ENCODE measurements at regions not wholly inside any gene's neighbourhood (a gene's known extent, or its start where the extent isn't known, plus 50 kb on each side); places are given as distances from the start of the nearest gene placed in this dataset.

DNA sequence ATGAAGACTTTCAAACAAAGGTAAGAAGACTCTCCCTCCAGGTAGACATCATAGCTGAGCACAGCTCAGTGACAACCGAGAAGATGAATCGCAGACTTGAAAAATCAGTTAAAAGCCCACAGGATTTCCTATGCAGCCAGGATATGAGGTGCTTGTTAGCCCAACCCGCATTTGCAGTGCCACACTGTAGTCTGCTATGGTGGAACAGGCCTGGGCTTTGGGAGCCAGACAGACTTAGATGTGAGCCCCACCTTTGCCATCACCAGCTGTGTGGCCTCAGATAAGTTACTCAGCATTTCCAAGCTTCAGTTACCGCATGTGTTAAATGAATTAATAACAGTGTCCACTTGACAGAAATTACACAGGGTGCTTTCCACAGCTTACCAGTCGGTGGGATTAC, 204.4 kb upstream of the HS3ST3A1 start:
- ChIA-PET CTCF (no interaction called here), POLR2A (no interaction called here)
- DNase-seq (ENCODE audit: extremely low spot score), result no peak
- no peak for TF ChIP-seq PKNOX1 (IDR thresholded peaks at IDR 0.05)
- TF ChIP-seq SP1 (IDR thresholded peaks at IDR 0.05), result no peak
- no peak for TF ChIP-seq TARDBP (IDR thresholded peaks at IDR 0.05)
- TF ChIP-seq FOXM1 (IDR thresholded peaks at IDR 0.05; ENCODE audit: borderline replicate concordance), result no peak
- TF ChIP-seq CTBP1 (IDR thresholded peaks at IDR 0.05; ENCODE audit: borderline replicate concordance), result no peak
- TF ChIP-seq BHLHE40 (IDR thresholded peaks at IDR 0.05; ENCODE audit: borderline replicate concordance), result no peak
- no peak for TF ChIP-seq FOXA1 (IDR thresholded peaks at IDR 0.05)
- no peak for TF ChIP-seq HDGF (IDR thresholded peaks at IDR 0.05; ENCODE audit: borderline replicate concordance)

- POLR2A ChIA-PET, result no interaction called here
- CTCF ChIA-PET, result no interaction called here
- TF ChIP-seq ARNT (IDR thresholded peaks at IDR 0.05) (no peak), FOXA1 (IDR thresholded peaks at IDR 0.05) (no peak), NFRKB (IDR thresholded peaks at IDR 0.05) (no peak), CTBP1 (IDR thresholded peaks at IDR 0.05; ENCODE audit: borderline replicate concordance) (no peak), SP1 (IDR thresholded peaks at IDR 0.05) (no peak), L3MBTL2 (conservative IDR thresholded peaks at IDR 0.05) (no peak), SUZ12 (IDR thresholded peaks at IDR 0.05) (no peak), PKNOX1 (IDR thresholded peaks at IDR 0.05) (no peak), TARDBP (IDR thresholded peaks at IDR 0.05) (no peak), FOXK2 (IDR thresholded peaks at IDR 0.05) (no peak)
- no peak for DNase-seq (ENCODE audit: extremely low spot score)
Measured at GRCh38 chr17:13807103-13807502, 205.4 kb upstream of the HS3ST3A1 start.

DNA sequence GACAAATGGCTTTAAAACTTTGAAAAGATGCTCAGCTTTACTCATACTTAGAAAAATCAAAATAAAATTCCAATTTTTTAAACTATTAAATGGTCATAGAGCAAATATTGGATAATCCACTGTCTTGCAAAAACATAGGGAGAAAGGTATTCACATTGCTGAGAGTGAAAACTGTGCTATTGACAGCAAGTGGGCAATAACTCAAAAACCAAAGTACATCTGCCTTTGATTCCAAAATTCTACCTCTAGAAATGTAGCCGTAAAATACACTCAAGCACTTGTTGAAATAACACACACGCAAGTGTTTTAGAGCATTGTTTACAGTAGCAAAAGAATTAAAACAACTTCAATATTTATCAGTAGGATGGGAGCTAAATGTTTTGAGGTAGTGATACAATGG, 210.6 kb upstream of the HS3ST3A1 start:
- ChIA-PET CTCF (no interaction called here), POLR2A (no interaction called here)
- TF ChIP-seq PKNOX1 (IDR thresholded peaks at IDR 0.05), result no peak
- TF ChIP-seq ZNF384 (IDR thresholded peaks at IDR 0.05), result no peak
- no peak for TF ChIP-seq FOXM1 (IDR thresholded peaks at IDR 0.05; ENCODE audit: borderline replicate concordance)
- TF ChIP-seq CTBP1 (IDR thresholded peaks at IDR 0.05; ENCODE audit: borderline replicate concordance), result no peak
- no peak for TF ChIP-seq ARNT (IDR thresholded peaks at IDR 0.05)
- no peak for TF ChIP-seq HDGF (IDR thresholded peaks at IDR 0.05; ENCODE audit: borderline replicate concordance)
- TF ChIP-seq FOXK2 (IDR thresholded peaks at IDR 0.05), result no peak
- no peak for TF ChIP-seq SP1 (IDR thresholded peaks at IDR 0.05)
- no peak for TF ChIP-seq TARDBP (IDR thresholded peaks at IDR 0.05)
- no peak for TF ChIP-seq ELF4 (IDR thresholded peaks at IDR 0.05)
- no peak for TF ChIP-seq NFRKB (IDR thresholded peaks at IDR 0.05)
- no peak for TF ChIP-seq BHLHE40 (IDR thresholded peaks at IDR 0.05; ENCODE audit: borderline replicate concordance)
- TF ChIP-seq FOXA1 (IDR thresholded peaks at IDR 0.05), result no peak
- no peak for TF ChIP-seq SUZ12 (IDR thresholded peaks at IDR 0.05)
- no peak for TF ChIP-seq LEF1 (IDR thresholded peaks at IDR 0.05; ENCODE audit: borderline replicate concordance)
- no peak for TF ChIP-seq L3MBTL2 (conservative IDR thresholded peaks at IDR 0.05)
- no peak for DNase-seq (ENCODE audit: extremely low spot score)

DNA sequence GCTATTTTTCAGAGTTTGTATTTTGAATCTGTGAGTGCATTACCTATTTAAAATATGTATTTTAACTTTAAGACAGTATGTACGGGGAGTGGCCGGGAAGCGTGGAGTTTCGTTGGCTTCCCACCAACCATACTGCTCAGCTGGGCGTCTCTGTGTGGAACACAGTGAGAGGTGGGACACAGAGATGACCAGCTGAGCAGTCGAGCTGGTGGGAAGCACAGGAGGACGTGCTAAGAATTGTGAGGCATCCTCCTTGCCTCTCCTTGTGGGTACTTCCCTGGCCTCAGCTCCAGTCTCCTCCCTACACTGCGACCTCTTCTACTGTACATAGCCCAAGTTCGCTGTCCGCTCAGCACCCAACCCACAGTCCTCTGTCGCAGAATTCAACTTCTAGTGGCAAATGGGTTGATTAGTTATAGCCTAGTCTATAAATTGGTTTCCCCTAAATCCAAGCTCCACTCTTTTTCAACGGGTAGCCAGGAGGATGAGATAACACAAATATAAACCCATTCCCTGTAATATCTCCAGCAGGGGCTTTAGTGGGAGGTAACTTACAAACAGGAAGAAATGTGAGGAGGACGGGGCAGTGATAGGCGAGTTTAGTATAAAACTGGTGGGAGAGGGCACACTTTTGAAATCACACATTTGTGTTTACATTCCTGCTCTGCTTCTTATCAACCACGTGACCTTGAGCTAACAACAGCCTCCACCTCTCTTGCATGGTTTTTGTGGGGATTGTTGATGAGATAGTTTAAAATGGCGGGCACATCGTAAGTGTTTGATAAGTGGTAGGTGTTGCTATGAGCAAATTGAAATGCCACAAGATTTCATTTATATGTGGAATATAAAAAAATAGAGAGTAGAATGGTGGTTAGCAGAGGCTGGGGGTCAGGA, 211.9 kb upstream of the HS3ST3A1 start:
- DNase-seq (ENCODE audit: extremely low spot score), result no peak
- TF ChIP-seq L3MBTL2 (conservative IDR thresholded peaks at IDR 0.05) (no peak), HDGF (IDR thresholded peaks at IDR 0.05; ENCODE audit: borderline replicate concordance) (no peak), ELF4 (IDR thresholded peaks at IDR 0.05) (no peak), ARNT (IDR thresholded peaks at IDR 0.05) (no peak), FOXA1 (IDR thresholded peaks at IDR 0.05) (no peak), SP1 (IDR thresholded peaks at IDR 0.05) (no peak), BHLHE40 (IDR thresholded peaks at IDR 0.05; ENCODE audit: borderline replicate concordance) (no peak), LEF1 (IDR thresholded peaks at IDR 0.05; ENCODE audit: borderline replicate concordance) (no peak), CTBP1 (IDR thresholded peaks at IDR 0.05; ENCODE audit: borderline replicate concordance) (no peak), SUZ12 (IDR thresholded peaks at IDR 0.05) (no peak), FOXK2 (IDR thresholded peaks at IDR 0.05) (no peak)
- CTCF ChIA-PET, result no interaction called here
- POLR2A ChIA-PET, result no interaction called here

DNA sequence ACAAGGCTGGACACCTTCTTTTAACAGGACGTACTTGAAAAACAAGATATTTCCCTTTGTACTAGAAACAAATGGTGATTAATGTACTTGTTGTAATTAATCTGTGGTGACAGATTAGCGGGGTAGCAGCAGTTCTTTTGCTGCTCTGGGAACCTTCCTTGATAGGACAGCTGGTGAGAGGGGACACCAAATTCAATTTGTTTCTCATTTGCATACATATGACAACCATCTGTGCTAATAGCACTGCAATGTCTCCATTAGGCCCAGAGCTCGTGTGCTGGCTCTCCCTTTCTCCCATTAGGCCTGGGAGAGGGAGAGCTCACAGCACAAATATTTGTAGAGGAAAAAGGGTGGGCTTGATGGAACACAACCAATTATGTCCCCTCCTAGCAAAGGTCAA, 221.0 kb upstream of the HS3ST3A1 start:
- TF ChIP-seq FOXK2 (IDR thresholded peaks at IDR 0.05), result no peak
- no peak for TF ChIP-seq FOXM1 (IDR thresholded peaks at IDR 0.05; ENCODE audit: borderline replicate concordance)
- TF ChIP-seq NFRKB (IDR thresholded peaks at IDR 0.05), result no peak
- no peak for TF ChIP-seq TARDBP (IDR thresholded peaks at IDR 0.05)
- no peak for TF ChIP-seq L3MBTL2 (conservative IDR thresholded peaks at IDR 0.05)
- no peak for TF ChIP-seq ELF4 (IDR thresholded peaks at IDR 0.05)
- TF ChIP-seq ZNF384 (IDR thresholded peaks at IDR 0.05), result no peak
- TF ChIP-seq FOXA1 (IDR thresholded peaks at IDR 0.05), result no peak
- no peak for TF ChIP-seq HDGF (IDR thresholded peaks at IDR 0.05; ENCODE audit: borderline replicate concordance)
- TF ChIP-seq LEF1 (IDR thresholded peaks at IDR 0.05; ENCODE audit: borderline replicate concordance), result no peak
- TF ChIP-seq CTBP1 (IDR thresholded peaks at IDR 0.05; ENCODE audit: borderline replicate concordance), result no peak
- no peak for TF ChIP-seq ARNT (IDR thresholded peaks at IDR 0.05)
- TF ChIP-seq PKNOX1 (IDR thresholded peaks at IDR 0.05), result no peak
- TF ChIP-seq BHLHE40 (IDR thresholded peaks at IDR 0.05; ENCODE audit: borderline replicate concordance), result no peak
- ChIA-PET POLR2A (no interaction called here), CTCF (interaction anchor here (0.6 kb wide), 1 partner anchor 432 kb away, joined by 3 read pairs; no protein-coding TSS in a partner anchor)
- no peak for DNase-seq (ENCODE audit: extremely low spot score)
